Spleen (tissue), 7 donors: ENCODE measurements at regions not wholly inside any gene's neighbourhood (a gene's known extent, or its start where the extent isn't known, plus 50 kb on each side); places are given as distances from the start of the nearest gene placed in this dataset.

Experiments
- CTCF ChIP-seq, 11 experiments: fragments of 200-600 bp in 7 of 11; fragments of 450-650 bp in 4 of 11; sonication (generic) in 4 of 11; IDR thresholded peaks in 8 of 11; conservative IDR thresholded peaks in 3 of 11; 1 replicate in 7 of 11; 2 replicates in 4 of 11; pipeline versions ENCODE4 v1.4.0 to v1.8.0; 2016 to 2021; ENCODE audit warnings: antibody characterized with exemption in 11 of 11, inconsistent platforms in 4 of 11, mild to moderate bottlenecking in 1 of 11
- POLR2AphosphoS5 ChIP-seq, 3 donors: sonication (generic); formaldehyde crosslinking; IDR thresholded peaks; one replicate each; pipeline ENCODE4 v1.5.1; 2017; ENCODE audit warnings: antibody characterized with exemption in 3 of 3
- donor health status: DM: no; HTN: no; CAD: no; lungs with moderate emphysema.
- donor health status: DM: no; HTN: no; CAD: no.
- donor health status: DM: no; HTN: no; CAD: no.

GRCh38 chr6:113788586-113788985, 68.6 kb upstream of the MARCKS start:
- TF ChIP-seq CTCF (IDR thresholded peaks at IDR 0.05 in 8 of 11, conservative IDR thresholded peaks at IDR 0.05 in 3 of 11): no peak
- TF ChIP-seq POLR2AphosphoS5 (IDR thresholded peaks at IDR 0.05): no peak
